ENCODE measurements at regions not wholly inside any gene's neighbourhood (a gene's known extent, or its start where the extent isn't known, plus 50 kb on each side); places are given as distances from the start of the nearest gene placed in this dataset.

GRCh38 chr1:81330521-81330920 is 470.2 kb upstream of the ADGRL2 start:
- H3K56ac ChIP-seq (replicated peaks; ENCODE audit: insufficient read length, low read depth, low read length), result no peak overlapping the region
- H2BK5ac ChIP-seq (ENCODE audit: low read depth, low read length), result no peak overlapping the region
- no peak overlapping the region for H3K4ac ChIP-seq (replicated peaks; ENCODE audit: insufficient read length, low read depth, low read length)
- H3K4me2 ChIP-seq (ENCODE audit: insufficient read depth in 1 of 2, low read depth in 2 of 2, low read length in 2 of 2), result no peak overlapping the region
- H2BK120ac ChIP-seq (replicated peaks; ENCODE audit: low read depth, low read length), result no peak overlapping the region
- no peak overlapping the region for H4K5ac ChIP-seq (ENCODE audit: insufficient read length, low read depth, low read length)
- H3K9ac ChIP-seq (replicated peaks in 1 of 4; ENCODE audit: extremely low read depth in 1 of 4, low read depth in 3 of 4, low read length in 3 of 4), result no peak overlapping the region
- no peak overlapping the region for H2AK5ac ChIP-seq (ENCODE audit: low read depth, low read length)
- POLR2A ChIA-PET (ENCODE audit: partially characterized antibody), result no interaction called here
- no peaks in the 10 kb centered on the region for H3K27me3 ChIP-seq (replicated peaks in 1 of 4; ENCODE audit: control insufficient read depth in 3 of 4, extremely low read depth in 1 of 4, insufficient read depth in 3 of 4, low read length in 3 of 4)
- FAIRE-seq (no peak), DNase-seq (ENCODE audit: low read depth in 1 of 2, low spot score in 2 of 2) (no peak)
- H3K79me1 ChIP-seq (ENCODE audit: low read depth, low read length), result no peaks in the 10 kb centered on the region
- H3K23ac ChIP-seq (ENCODE audit: insufficient read length), result no peak overlapping the region
- no peak overlapping the region for H3K4me3 ChIP-seq (ENCODE audit: extremely low read depth in 1 of 4, insufficient read depth in 2 of 4, low read depth in 3 of 4, low read length in 4 of 4)
- no peak overlapping the region for H3K27ac ChIP-seq (ENCODE audit: low read depth, low read length)
- H3K9me3 ChIP-seq (ENCODE audit: insufficient read depth in 2 of 2, low read depth in 1 of 2, low read length in 1 of 2), result no peaks in the 10 kb centered on the region
- WGBS, 2 experiments (ENCODE audit: extremely low coverage in 1 of 2, insufficient coverage in 1 of 2, insufficient read length in 1 of 2, insufficient replicate concordance in 2 of 2, low coverage in 1 of 2, low lambda C conversion rate in 2 of 2, missing lambda C conversion rate in 1 of 2), result 70% methylated on average over 2 of the region's 2 CpGs; no CpG with 5 or more reads in 1 of the 2 experiments
- H3K36me3 ChIP-seq (ENCODE audit: control insufficient read depth in 2 of 4, insufficient read depth in 4 of 4, low read length in 3 of 4), result no peaks in the 10 kb centered on the region
- no peaks in the 10 kb centered on the region for H4K20me1 ChIP-seq (replicated peaks in 1 of 2; ENCODE audit: control insufficient read depth in 1 of 2, insufficient read depth in 2 of 2, low read length in 2 of 2)
- H3K79me2 ChIP-seq (ENCODE audit: control insufficient read depth in 1 of 2, insufficient read depth in 2 of 2, low read length in 2 of 2), result no peaks in the 10 kb centered on the region
- no peaks in the 10 kb centered on the region for H3K23me2 ChIP-seq (ENCODE audit: low read depth, low read length)
- no peak overlapping the region for H3K18ac ChIP-seq (ENCODE audit: extremely low read depth, low read length)
- H2BK15ac ChIP-seq (ENCODE audit: low read length), result no peak overlapping the region
- H4K8ac ChIP-seq (ENCODE audit: extremely low read depth, insufficient read depth, low read length), result no peak overlapping the region
- no peak overlapping the region for H2AFZ ChIP-seq (ENCODE audit: low read length)
- H4K91ac ChIP-seq (replicated peaks; ENCODE audit: insufficient read length, low read length), result no peak overlapping the region
- H3K4me1 ChIP-seq (replicated peaks in 1 of 4; ENCODE audit: control insufficient read depth in 3 of 4, insufficient read depth in 4 of 4, low read length in 3 of 4), result peaks cover 0 to 6% (median 0%) of the 10 kb centered on the region in 4 experiments; a peak in 1 of 7 replicates
- H2BK12ac ChIP-seq (ENCODE audit: low read depth, low read length), result no peak overlapping the region
- CTCF ChIA-PET (ENCODE audit: partially characterized antibody), result interaction anchor here (0.7 kb wide), 1 partner anchor 373 kb away, joined by 3 read pairs; no protein-coding TSS in a partner anchor
- no peak overlapping the region for H2BK20ac ChIP-seq (ENCODE audit: low read length)
- no peak overlapping the region for H3K14ac ChIP-seq (ENCODE audit: insufficient read length)
- no peak for TF ChIP-seq RAD21 (IDR thresholded peaks at IDR 0.05 in 1 of 2, conservative IDR thresholded peaks at IDR 0.05 in 1 of 2; ENCODE audit: low read depth in 2 of 2, low read length in 2 of 2)
- TF ChIP-seq MAFK (IDR thresholded peaks at IDR 0.05; ENCODE audit: low read depth, low read length), result no peak
- no peak for TF ChIP-seq EGR1 (IDR thresholded peaks at IDR 0.05; ENCODE audit: borderline replicate concordance, low read depth, low read length)
- no peak for TF ChIP-seq CREB1 (IDR thresholded peaks at IDR 0.05)
- no peak for TF ChIP-seq TCF12 (IDR thresholded peaks at IDR 0.05; ENCODE audit: low read depth, low read length)
- TF ChIP-seq E2F6 (IDR thresholded peaks at IDR 0.05), result no peak
- no peak for TF ChIP-seq TBP (IDR thresholded peaks at IDR 0.05; ENCODE audit: low read depth, low read length)
- TF ChIP-seq TEAD4 (IDR thresholded peaks at IDR 0.05; ENCODE audit: low read depth, low read length), result no peak
- TF ChIP-seq ATF3 (IDR thresholded peaks at IDR 0.05; ENCODE audit: insufficient read depth, low read depth, low read length), result no peak
- no peak for TF ChIP-seq CEBPB (IDR thresholded peaks at IDR 0.05; ENCODE audit: low read depth, low read length)
- no peak for TF ChIP-seq CTBP2 (IDR thresholded peaks at IDR 0.05; ENCODE audit: borderline replicate concordance, insufficient read depth, insufficient read length, low read length)
- TF ChIP-seq SP4 (IDR thresholded peaks at IDR 0.05; ENCODE audit: low read length), result no peak
- no peak for TF ChIP-seq BCL11A (IDR thresholded peaks at IDR 0.05; ENCODE audit: low read depth in 2 of 2, low read length in 2 of 2)
- no peak for TF ChIP-seq ZNF274 (IDR thresholded peaks at IDR 0.05; ENCODE audit: borderline replicate concordance, extremely low read depth, low read length)
- no peak for TF ChIP-seq GABPA (IDR thresholded peaks at IDR 0.05; ENCODE audit: borderline replicate concordance, insufficient read depth, low read length)

Measured in H1 (cell line).